ENCODE measurements at regions not wholly inside any gene's neighbourhood (a gene's known extent, or its start where the extent isn't known, plus 50 kb on each side); places are given as distances from the start of the nearest gene placed in this dataset.

- TF ChIP-seq POLR2A (IDR thresholded peaks at IDR 0.05; ENCODE audit: borderline replicate concordance, extremely low read depth, insufficient read depth, insufficient read length) (no peak), ATF3 (IDR thresholded peaks at IDR 0.05) (no peak)
Measured at GRCh38 chr7:130856866-130857265, 122.9 kb upstream of the KLF14 start.
